ENCODE measurements at regions not wholly inside any gene's neighbourhood (a gene's known extent, or its start where the extent isn't known, plus 50 kb on each side); places are given as distances from the start of the nearest gene placed in this dataset.
"Not testable (repeated sequence)": the region's sequence is repeated elsewhere in the genome, so short reads cannot be mapped to it uniquely, and the experiment has no call there.

- Histone ChIP-seq H3K27me3 (no peaks in the 10 kb centered on the region), H3K9me3 (no peaks in the 10 kb centered on the region), H3K4me1 (no peaks in the 10 kb centered on the region), H3K36me3 (ENCODE audit: low read depth, missing control alignments) (no peaks in the 10 kb centered on the region), H3K4me3 (no peak overlapping the region), H3K27ac (no peak overlapping the region)
- intact Hi-C loops (cut with DNase I; ENCODE audit: low total_unique reads): no loop called here
- no peak for DNase-seq
- TF ChIP-seq CTCF (IDR thresholded peaks at IDR 0.05): no peak
- no peak for TF ChIP-seq POLR2A (IDR thresholded peaks at IDR 0.05)
- WGBS, 2 donors: 73 to 81% methylated on average over 4 of the region's 4 CpGs
These were observed 60.0 kb upstream of the BMS1 start for GRCh38 chr10:42722575-42722974.

- DNase-seq; H3K4me1 ChIP-seq; intact Hi-C loops (cut with DNase I; ENCODE audit: low total_unique reads); H3K4me3 ChIP-seq; H3K27ac ChIP-seq; H3K27me3 ChIP-seq; H3K9me3 ChIP-seq; H3K36me3 ChIP-seq (ENCODE audit: low read depth, missing control alignments): not testable (repeated sequence)
- 76 to 77% methylated on average over 3 of the region's 3 CpGs for WGBS, 2 donors
These were observed 59.0 kb upstream of the BMS1 start for GRCh38 chr10:42723549-42723948.

- H3K4me1 ChIP-seq; H3K4me3 ChIP-seq; intact Hi-C loops (cut with DNase I; ENCODE audit: low total_unique reads); DNase-seq; H3K9me3 ChIP-seq; H3K36me3 ChIP-seq (ENCODE audit: low read depth, missing control alignments); H3K27me3 ChIP-seq; H3K27ac ChIP-seq: not testable (repeated sequence)
- WGBS, 2 donors: 42 to 73% methylated on average over 2 of the region's 2 CpGs
These were observed 57.9 kb upstream of the BMS1 start for GRCh38 chr10:42724660-42725059.

- intact Hi-C loops (cut with DNase I; ENCODE audit: low total_unique reads): no loop called here
- Histone ChIP-seq H3K36me3 (ENCODE audit: low read depth, missing control alignments) (no peaks in the 10 kb centered on the region), H3K4me3 (no peak overlapping the region), H3K4me1 (no peaks in the 10 kb centered on the region), H3K9me3 (no peaks in the 10 kb centered on the region), H3K27ac (no peak overlapping the region), H3K27me3 (no peaks in the 10 kb centered on the region)
- WGBS, 2 donors: 93 to 94% methylated on average over 4 of the region's 4 CpGs
- no peak for DNase-seq
- TF ChIP-seq CTCF (IDR thresholded peaks at IDR 0.05) (no peak), POLR2A (IDR thresholded peaks at IDR 0.05) (no peak)
These were observed 50.3 kb upstream of the BMS1 start for GRCh38 chr10:42732266-42732665.
